GM12801 (cell line): ENCODE measurements at regions not wholly inside any gene's neighbourhood (a gene's known extent, or its start where the extent isn't known, plus 50 kb on each side); places are given as distances from the start of the nearest gene placed in this dataset.

Source experiments
- TF ChIP-seq, protein P1 (sequence below): IDR thresholded peaks from one replicate; pipeline ENCODE4 v1.5.1; 2011; ENCODE audit warnings: control low read depth; ENCODE audit not compliant: insufficient read length; ENCODE audit errors: extremely low read depth

DNA sequence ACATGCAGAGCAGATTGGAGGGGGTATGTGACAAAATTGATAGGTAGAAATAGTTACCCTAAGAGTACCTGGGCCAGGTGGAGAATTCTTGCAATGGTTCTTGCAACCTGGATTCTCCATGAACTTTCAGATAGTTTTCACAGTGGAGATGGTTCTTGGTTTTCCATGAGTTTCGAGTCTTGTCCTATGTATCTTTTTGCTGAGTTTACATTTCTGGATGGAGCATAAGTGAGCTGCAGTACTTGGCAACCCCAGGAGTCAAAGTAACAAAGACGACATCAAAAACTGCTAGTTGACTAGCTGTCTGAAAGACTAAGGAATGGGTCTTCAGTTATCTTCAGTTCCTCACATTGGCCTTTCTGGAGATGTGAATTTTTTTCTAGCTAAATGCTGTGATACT is 196.6 kb upstream of the RAD23B start:
- TF ChIP-seq, protein P1, sequence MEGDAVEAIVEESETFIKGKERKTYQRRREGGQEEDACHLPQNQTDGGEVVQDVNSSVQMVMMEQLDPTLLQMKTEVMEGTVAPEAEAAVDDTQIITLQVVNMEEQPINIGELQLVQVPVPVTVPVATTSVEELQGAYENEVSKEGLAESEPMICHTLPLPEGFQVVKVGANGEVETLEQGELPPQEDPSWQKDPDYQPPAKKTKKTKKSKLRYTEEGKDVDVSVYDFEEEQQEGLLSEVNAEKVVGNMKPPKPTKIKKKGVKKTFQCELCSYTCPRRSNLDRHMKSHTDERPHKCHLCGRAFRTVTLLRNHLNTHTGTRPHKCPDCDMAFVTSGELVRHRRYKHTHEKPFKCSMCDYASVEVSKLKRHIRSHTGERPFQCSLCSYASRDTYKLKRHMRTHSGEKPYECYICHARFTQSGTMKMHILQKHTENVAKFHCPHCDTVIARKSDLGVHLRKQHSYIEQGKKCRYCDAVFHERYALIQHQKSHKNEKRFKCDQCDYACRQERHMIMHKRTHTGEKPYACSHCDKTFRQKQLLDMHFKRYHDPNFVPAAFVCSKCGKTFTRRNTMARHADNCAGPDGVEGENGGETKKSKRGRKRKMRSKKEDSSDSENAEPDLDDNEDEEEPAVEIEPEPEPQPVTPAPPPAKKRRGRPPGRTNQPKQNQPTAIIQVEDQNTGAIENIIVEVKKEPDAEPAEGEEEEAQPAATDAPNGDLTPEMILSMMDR: no peak

DNA sequence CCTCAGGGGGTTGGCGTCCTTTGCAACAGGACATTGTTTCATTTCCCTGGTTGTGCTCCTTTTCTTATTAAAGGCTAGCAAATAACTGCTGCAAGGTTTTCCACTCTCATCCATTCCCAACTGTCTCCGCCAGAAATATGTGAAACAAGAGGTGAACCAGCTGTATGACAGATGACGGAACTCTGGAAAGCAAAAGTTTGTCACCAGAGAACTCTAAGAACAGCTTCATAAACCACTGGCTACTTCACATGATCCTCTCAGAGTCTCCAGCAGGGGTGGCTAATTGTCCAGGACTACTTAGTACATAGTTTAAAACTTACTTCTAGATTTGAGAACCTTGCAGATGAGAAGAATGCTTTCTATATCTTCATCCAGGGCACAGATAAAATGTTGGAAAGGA is 195.9 kb upstream of the RAD23B start:
- TF ChIP-seq, protein P1: no peak

DNA sequence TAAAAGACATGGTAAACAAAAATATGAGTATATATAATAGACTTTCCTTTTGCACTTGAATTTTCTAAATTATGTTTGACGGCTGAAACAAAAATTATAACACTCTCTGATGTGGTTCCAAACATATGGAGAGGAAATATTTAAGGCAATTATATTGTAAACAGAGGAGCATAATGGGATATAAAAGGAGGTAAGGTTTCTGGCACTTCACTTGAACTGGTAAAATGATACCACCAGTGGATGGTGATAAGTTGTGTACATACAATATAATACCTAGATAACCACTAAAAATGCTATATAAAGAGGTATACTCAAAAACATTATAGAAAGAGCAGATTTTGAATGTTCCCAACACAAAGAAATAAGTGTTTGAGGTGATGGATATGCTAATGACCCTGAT is 192.9 kb upstream of the RAD23B start:
- TF ChIP-seq, protein P1: no peak

DNA sequence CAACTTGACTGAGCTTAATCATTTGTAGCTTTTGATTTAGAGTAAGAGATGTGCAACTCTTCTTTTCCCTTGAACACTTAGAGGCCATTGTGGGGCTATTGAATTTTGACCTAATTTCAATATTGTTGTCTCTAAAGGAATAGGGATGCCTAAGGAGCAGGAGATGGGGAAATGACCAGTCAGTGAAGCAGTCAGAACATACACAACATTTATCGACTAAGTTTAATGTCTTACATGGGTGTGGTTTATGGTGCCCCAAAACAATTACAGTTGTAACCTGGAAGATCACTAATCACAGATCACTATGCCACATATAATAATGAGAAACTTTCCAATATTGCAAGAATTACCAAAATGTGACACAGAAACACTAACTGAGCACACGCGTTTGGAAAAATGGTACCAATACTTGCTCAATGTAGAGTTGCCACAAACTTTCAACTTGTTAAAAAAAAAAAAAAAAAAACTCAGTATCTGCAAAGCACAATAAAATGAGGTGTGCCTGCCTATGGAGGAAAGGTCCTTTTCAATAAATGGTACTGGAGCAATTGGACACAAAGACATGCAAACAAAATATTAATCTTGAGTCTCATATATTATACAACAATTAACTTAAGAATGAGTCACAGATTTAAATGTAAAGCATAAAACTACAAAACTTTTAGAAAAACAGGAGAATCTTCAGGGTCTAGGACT is 189.6 kb upstream of the RAD23B start:
- TF ChIP-seq, protein P1: no peak

DNA sequence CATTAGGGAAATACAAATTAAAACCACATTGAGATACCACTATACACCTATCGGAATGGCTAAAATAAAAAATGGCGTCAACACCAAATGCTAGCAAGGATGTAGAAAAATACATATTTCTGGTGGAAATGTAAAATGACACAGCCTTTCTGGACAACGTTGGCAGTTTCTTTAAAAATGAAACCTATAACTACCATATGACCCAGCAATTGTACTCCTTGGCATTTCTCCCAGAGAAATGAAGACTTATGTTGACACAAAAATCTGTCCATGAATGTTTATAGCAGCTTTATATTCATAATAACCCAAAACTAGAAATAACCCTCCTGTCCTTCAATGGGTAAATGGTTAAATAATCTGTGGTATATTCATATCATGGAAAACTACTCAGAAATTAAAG is 188.7 kb upstream of the RAD23B start:
- TF ChIP-seq, protein P1: no peak

DNA sequence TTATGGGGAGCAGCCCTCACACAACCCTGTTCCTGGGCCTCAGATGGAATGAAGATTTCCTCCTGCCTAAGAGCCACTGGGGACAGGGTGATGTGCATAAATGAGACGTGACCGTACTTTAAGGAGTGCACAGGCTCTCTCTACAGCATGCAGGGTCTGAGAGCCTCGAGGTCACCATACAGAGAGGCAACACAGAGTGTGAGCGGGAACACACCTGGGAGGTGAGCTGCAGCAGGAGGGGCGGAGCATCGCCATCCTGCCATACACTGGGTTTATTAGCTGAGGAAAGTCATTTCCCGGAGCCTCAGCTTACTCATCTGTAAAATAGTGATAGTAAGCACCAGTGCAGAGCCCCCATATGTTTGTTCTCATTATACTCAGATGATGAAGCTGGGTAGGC is 182.5 kb upstream of the RAD23B start:
- TF ChIP-seq, protein P1: no peak

DNA sequence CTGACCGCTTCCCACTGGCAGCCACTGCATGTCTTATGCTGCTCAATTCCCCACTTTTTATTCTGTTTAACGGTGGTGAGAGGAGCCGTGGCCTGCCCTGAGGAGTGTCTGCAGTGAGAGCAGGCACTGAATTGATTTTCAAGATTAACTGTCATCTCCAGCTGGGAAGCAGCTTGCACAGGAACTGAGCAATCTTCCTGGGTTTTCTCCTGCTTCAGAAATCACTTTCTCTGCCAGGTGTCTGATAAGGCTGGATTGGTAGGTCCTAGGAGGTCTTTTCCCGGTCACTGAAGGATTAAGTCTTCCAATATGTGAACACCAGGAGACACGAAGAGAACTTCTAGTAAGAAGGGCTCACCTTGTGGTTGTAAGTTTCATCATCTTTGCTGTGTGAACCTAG is 181.1 kb upstream of the RAD23B start:
- TF ChIP-seq, protein P1: no peak
